Eye (tissue), 1 donor: ENCODE measurements at regions not wholly inside any gene's neighbourhood (a gene's known extent, or its start where the extent isn't known, plus 50 kb on each side); places are given as distances from the start of the nearest gene placed in this dataset.
"Not testable (repeated sequence)": the region's sequence is repeated elsewhere in the genome, so short reads cannot be mapped to it uniquely, and the experiment has no call there.

Source experiments
- DNase-seq: peaks from one replicate; pipeline ENCODE4 v3.0.0-alpha.2; 2015

GRCh38 chr6:1445650-1446330 is 56.4 kb downstream of the FOXF2 start:
- DNase-seq, result no peak

GRCh38 chr6:1449896-1450295 is 60.5 kb downstream of the FOXF2 start:
- DNase-seq, result no peak

- no peak for DNase-seq
Observed at GRCh38 chr6:1453024-1453423, 63.6 kb downstream of the FOXF2 start.

- DNase-seq, result not testable (repeated sequence)
Observed at GRCh38 chr6:1456816-1457215, 67.4 kb downstream of the FOXF2 start.

GRCh38 chr6:1461207-1461606 is 71.8 kb downstream of the FOXF2 start:
- DNase-seq, result no peak

- no peak for DNase-seq
Observed at GRCh38 chr6:1461736-1462135, 72.4 kb downstream of the FOXF2 start.

GRCh38 chr6:1463275-1463674 is 73.9 kb downstream of the FOXF2 start:
- DNase-seq, result no peak

- peak; percentile 11 for DNase-seq
Observed at GRCh38 chr6:1463751-1464426, 74.5 kb downstream of the FOXF2 start.

- no peak for DNase-seq
Observed at GRCh38 chr6:1464781-1465370, 75.5 kb downstream of the FOXF2 start.

GRCh38 chr6:1468126-1468525 is 78.8 kb downstream of the FOXF2 start:
- DNase-seq, result no peak

- DNase-seq, result no peak
Observed at GRCh38 chr6:1470040-1470439, 80.7 kb downstream of the FOXF2 start.

GRCh38 chr6:1472643-1473042 is 83.3 kb downstream of the FOXF2 start:
- no peak for DNase-seq

GRCh38 chr6:1473166-1473565 is 83.8 kb downstream of the FOXF2 start:
- DNase-seq, result no peak

GRCh38 chr6:1473598-1473997 is 84.2 kb downstream of the FOXF2 start:
- no peak for DNase-seq

GRCh38 chr6:1474205-1474604 is 84.8 kb downstream of the FOXF2 start:
- no peak for DNase-seq

- no peak for DNase-seq
Observed at GRCh38 chr6:1475174-1475573, 85.8 kb downstream of the FOXF2 start.

GRCh38 chr6:1477432-1478090 is 88.2 kb downstream of the FOXF2 start:
- peak; percentile 61 for DNase-seq

- DNase-seq, result not testable (repeated sequence)
Observed at GRCh38 chr6:1478163-1478826, 88.9 kb downstream of the FOXF2 start.

- DNase-seq, result no peak
Observed at GRCh38 chr6:1479095-1479494, 89.7 kb downstream of the FOXF2 start.

- no peak for DNase-seq
Observed at GRCh38 chr6:1479601-1480221, 90.3 kb downstream of the FOXF2 start.

GRCh38 chr6:1481286-1481685 is 91.9 kb downstream of the FOXF2 start:
- DNase-seq, result peak; percentile 25

GRCh38 chr6:1482381-1483166 is 93.2 kb downstream of the FOXF2 start:
- no peak for DNase-seq
